ENCODE measurements at regions not wholly inside any gene's neighbourhood (a gene's known extent, or its start where the extent isn't known, plus 50 kb on each side); places are given as distances from the start of the nearest gene placed in this dataset.

DNA sequence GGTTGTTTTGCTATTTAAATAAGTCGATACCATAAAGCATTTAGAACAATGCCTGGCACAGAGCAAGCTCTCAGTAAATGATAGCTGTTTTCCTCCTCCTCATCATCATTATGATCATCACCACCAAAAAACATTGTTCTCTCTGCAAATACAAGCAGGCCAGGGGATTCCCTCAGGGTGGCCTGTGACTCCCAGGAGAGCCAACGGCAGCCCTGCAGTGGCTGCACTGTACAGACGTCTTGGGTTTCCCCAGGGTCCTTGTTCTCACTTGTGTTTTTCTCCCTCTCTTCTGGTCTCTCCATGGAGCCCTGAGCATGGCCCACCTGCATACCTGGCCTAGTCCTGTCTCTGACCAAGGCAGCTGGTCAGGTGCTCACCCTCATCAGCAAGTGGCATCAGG, 290.9 kb upstream of the PWP1 start:
- Histone ChIP-seq H3K27me3 (no peaks in the 10 kb centered on the region), H3K36me3 (ENCODE audit: low read depth, missing control alignments) (no peaks in the 10 kb centered on the region), H3K27ac (no peak overlapping the region), H3K9me3 (no peaks in the 10 kb centered on the region), H3K4me3 (no peak overlapping the region), H3K4me1 (no peaks in the 10 kb centered on the region)
- intact Hi-C loops (cut with DNase I; ENCODE audit: low total_unique reads): no loop called here
- DNase-seq: no peak
- TF ChIP-seq, protein P1, sequence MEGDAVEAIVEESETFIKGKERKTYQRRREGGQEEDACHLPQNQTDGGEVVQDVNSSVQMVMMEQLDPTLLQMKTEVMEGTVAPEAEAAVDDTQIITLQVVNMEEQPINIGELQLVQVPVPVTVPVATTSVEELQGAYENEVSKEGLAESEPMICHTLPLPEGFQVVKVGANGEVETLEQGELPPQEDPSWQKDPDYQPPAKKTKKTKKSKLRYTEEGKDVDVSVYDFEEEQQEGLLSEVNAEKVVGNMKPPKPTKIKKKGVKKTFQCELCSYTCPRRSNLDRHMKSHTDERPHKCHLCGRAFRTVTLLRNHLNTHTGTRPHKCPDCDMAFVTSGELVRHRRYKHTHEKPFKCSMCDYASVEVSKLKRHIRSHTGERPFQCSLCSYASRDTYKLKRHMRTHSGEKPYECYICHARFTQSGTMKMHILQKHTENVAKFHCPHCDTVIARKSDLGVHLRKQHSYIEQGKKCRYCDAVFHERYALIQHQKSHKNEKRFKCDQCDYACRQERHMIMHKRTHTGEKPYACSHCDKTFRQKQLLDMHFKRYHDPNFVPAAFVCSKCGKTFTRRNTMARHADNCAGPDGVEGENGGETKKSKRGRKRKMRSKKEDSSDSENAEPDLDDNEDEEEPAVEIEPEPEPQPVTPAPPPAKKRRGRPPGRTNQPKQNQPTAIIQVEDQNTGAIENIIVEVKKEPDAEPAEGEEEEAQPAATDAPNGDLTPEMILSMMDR (IDR thresholded peaks at IDR 0.05): no peak
- no peak for TF ChIP-seq POLR2A (IDR thresholded peaks at IDR 0.05)
- 67 to 86% methylated on average over 3 of the region's 3 CpGs for WGBS, 2 donors

DNA sequence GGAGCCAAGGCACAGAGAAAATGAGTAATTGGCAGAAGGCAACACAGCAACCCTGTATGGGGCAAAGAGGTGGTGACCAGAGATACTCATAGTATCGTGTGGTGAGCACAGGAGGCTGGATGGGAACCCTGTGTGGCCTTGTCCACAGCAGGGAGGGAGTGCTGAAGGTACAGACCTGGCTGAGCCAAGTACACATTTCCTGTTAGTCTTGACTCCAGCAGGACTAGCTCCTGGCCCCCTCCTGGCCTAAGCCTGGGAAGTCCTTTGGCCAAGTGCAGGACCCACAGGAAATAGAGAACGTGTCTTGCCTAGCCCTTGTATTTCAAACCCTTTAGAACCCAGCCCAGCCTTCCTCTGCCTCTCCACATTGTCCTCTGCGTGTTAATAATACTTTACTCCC, 289.8 kb upstream of the PWP1 start:
- TF ChIP-seq, protein P1 (IDR thresholded peaks at IDR 0.05): no peak
- TF ChIP-seq POLR2A (IDR thresholded peaks at IDR 0.05): no peak
- Histone ChIP-seq H3K9me3 (no peaks in the 10 kb centered on the region), H3K36me3 (ENCODE audit: low read depth, missing control alignments) (no peaks in the 10 kb centered on the region), H3K4me3 (no peak overlapping the region), H3K27ac (no peak overlapping the region), H3K4me1 (no peaks in the 10 kb centered on the region), H3K27me3 (no peaks in the 10 kb centered on the region)
- whole genome bisulfite sequencing, 2 donors: 58 to 66% methylated on average over 3 of the region's 3 CpGs
- intact Hi-C loops (cut with DNase I; ENCODE audit: low total_unique reads): no loop called here
- DNase-seq: no peak

DNA sequence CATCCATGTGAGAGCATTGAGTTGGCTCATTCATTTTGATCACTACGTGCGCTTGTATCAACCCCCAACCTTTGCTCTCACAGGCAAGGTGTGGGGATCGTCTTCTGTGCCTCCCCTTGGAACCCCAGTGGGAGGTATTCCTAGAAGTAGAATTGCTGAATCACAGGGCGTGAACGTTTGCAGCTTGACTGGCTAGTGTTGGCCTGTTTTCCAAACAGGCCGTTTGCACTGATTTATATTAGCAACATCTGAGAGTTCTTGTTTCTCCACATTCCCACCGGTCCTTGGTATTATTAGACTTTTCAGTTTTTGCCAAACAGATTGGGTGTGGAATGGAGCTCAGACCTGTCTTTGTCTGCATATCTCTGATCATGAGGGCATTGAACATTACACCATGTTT, 288.6 kb upstream of the PWP1 start:
- intact Hi-C loops (cut with DNase I; ENCODE audit: low total_unique reads): no loop called here
- TF ChIP-seq POLR2A (IDR thresholded peaks at IDR 0.05): no peak
- TF ChIP-seq, protein P1 (IDR thresholded peaks at IDR 0.05): no peak
- Histone ChIP-seq H3K9me3 (no peaks in the 10 kb centered on the region), H3K4me3 (no peak overlapping the region), H3K27me3 (no peaks in the 10 kb centered on the region), H3K36me3 (ENCODE audit: low read depth, missing control alignments) (no peaks in the 10 kb centered on the region), H3K27ac (no peak overlapping the region), H3K4me1 (no peaks in the 10 kb centered on the region)
- WGBS, 2 donors: 65 to 71% methylated on average over 7 of the region's 7 CpGs
- DNase-seq: no peak

DNA sequence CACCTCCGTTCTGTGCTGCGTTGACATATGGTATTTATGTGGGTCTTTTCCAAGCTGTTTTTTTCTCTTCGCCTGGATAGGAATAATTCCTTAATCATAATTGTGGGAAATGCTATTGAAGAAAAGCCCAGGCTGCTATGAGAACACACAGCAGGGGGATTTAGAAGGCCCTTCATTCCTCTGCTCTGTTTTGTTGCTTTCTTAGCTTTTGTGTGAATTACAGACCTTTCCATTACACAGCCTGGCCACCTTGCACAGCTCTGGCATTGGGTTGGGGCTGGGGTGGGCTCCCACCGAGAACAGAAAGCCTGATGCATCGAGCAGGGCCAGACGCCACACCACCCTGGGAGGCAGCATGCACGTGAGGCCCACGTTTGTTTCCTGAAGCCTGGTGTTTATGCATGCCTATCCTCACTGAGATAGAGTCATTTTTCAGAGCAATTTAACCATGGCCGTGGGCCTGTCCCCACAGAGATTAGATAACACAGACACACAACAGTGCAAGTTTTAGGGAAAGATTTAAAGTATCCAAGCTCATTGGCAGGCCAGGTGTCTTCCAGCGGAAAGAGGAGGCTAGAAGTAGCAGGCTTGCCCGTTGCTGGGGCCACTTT, 287.6 kb upstream of the PWP1 start:
- TF ChIP-seq POLR2A (IDR thresholded peaks at IDR 0.05): no peak
- TF ChIP-seq, protein P1 (IDR thresholded peaks at IDR 0.05): no peak
- WGBS, 2 donors: 55 to 73% methylated on average over 11 of the region's 11 CpGs
- H3K27ac ChIP-seq: no peak overlapping the region
- no peak for DNase-seq
- H3K4me3 ChIP-seq: no peak overlapping the region
- intact Hi-C loops (cut with DNase I; ENCODE audit: low total_unique reads): no loop called here
- no peaks in the 10 kb centered on the region for H3K36me3 ChIP-seq (ENCODE audit: low read depth, missing control alignments)
- H3K4me1 ChIP-seq: no peaks in the 10 kb centered on the region
- no peaks in the 10 kb centered on the region for H3K27me3 ChIP-seq
- H3K9me3 ChIP-seq: no peaks in the 10 kb centered on the region

DNA sequence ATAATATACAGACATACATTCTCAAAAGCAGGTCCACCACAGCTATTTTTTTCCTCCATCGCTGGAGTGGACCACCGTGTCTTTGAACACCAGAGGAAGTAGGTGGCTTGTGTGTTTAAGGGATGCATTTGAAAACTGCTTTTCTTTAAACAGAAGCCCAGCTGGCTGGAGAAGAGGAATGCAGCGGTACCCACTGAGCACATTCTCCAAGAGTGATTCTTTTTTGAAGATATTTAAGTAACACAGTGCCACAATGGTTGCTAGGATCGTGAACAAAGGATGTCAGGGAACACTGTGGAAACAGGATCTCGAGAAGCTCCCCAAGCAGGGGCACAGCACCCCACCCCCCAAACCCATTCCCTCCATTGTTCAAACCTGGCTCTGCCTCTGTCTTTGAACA, 286.6 kb upstream of the PWP1 start:
- H3K27ac ChIP-seq: no peak overlapping the region
- intact Hi-C loops (cut with DNase I; ENCODE audit: low total_unique reads): no loop called here
- WGBS, 2 donors: 88 to 89% methylated on average over 5 of the region's 5 CpGs
- DNase-seq: no peak
- no peaks in the 10 kb centered on the region for H3K36me3 ChIP-seq (ENCODE audit: low read depth, missing control alignments)
- no peaks in the 10 kb centered on the region for H3K27me3 ChIP-seq
- no peaks in the 10 kb centered on the region for H3K4me1 ChIP-seq
- no peak for TF ChIP-seq POLR2A (IDR thresholded peaks at IDR 0.05)
- TF ChIP-seq, protein P1 (IDR thresholded peaks at IDR 0.05): no peak
- H3K4me3 ChIP-seq: no peak overlapping the region
- no peaks in the 10 kb centered on the region for H3K9me3 ChIP-seq

Data from testis (tissue), 2 donors.